Endothelial cell of umbilical vein (primary cell): ENCODE measurements at regions not wholly inside any gene's neighbourhood (a gene's known extent, or its start where the extent isn't known, plus 50 kb on each side); places are given as distances from the start of the nearest gene placed in this dataset.

Experiments
- BruUV-seq: library from RNA; stranded (reverse); fragments of 400-500 nt; replicated peaks from 2 replicates; lab custom pipeline; 2021; lab: Mats Ljungman, UMichigan
- CTCF ChIA-PET: fragments of 300-600, 350-600 bp; sonication (Branson Sonifier 250); formaldehyde crosslinking; loops from one replicate; lab custom pipeline; 2021; ENCODE audit warnings: antibody characterized with exemption, inconsistent platforms; lab: Charles Lee
- POLR2A ChIA-PET: fragments of 300-600, 350-600 bp; sonication (Branson Sonifier 250); formaldehyde crosslinking; loops from one replicate; lab custom pipeline; 2021; ENCODE audit warnings: antibody characterized with exemption, inconsistent platforms; lab: Charles Lee
- DNase-seq: peaks from one replicate; pipeline ENCODE4 v3.0.0-alpha.2; 2011; ENCODE audit warnings: low read depth, low spot score
- FAIRE-seq: peaks from 2 replicates; lab custom pipeline; 2011; peaks lifted over from hg19 to GRCh38; lab: Jason Lieb, UNC
- H2AFZ ChIP-seq: 2 replicates; pipeline ENCODE4 v1.6.0; 2012; ENCODE audit warnings: low read depth, low read length, control low read depth, inconsistent platforms
- H3K27ac ChIP-seq: 2 replicates; pipeline ENCODE4 v1.5.1; 2011; ENCODE audit warnings: low read depth, mild to moderate bottlenecking, control low read depth, low read length, moderate library complexity; ENCODE audit not compliant: insufficient read depth
- H3K27me3 ChIP-seq, 2 experiments: 2 replicates each; pipeline versions ENCODE4 v1.6.0 to v1.6.1; 2011; ENCODE audit warnings: low read length in 2 of 2, mixed read lengths in 1 of 2; ENCODE audit not compliant: control insufficient read depth in 2 of 2, insufficient read depth in 2 of 2
- H3K36me3 ChIP-seq, 2 experiments: 2 replicates in 1 of 2; 3 replicates in 1 of 2; pipeline ENCODE4 v1.5.1; 2011; ENCODE audit warnings: low read length in 2 of 2, mild to moderate bottlenecking in 1 of 2, moderate library complexity in 1 of 2; ENCODE audit not compliant: control insufficient read depth in 2 of 2, insufficient read depth in 2 of 2; ENCODE audit errors: extremely low read depth in 1 of 2
- H3K4me1 ChIP-seq: 3 replicates; pipeline ENCODE4 v1.5.1; 2011; ENCODE audit warnings: mild to moderate bottlenecking, low read length; ENCODE audit not compliant: control insufficient read depth, insufficient read depth; ENCODE audit errors: extremely low read depth
- H3K4me2 ChIP-seq: 2 replicates; pipeline ENCODE4 v1.6.1; 2011; ENCODE audit warnings: low read length, control low read depth, mixed read lengths; ENCODE audit not compliant: insufficient read depth
- H3K4me3 ChIP-seq, 3 experiments: fragments of 200-600 bp in 1 of 3; sonication (generic), shearing (Covaris generic) in 1 of 3; replicated peaks in 1 of 3; 2 replicates each; pipeline ENCODE4 v1.5.1; 2011 to 2016; ENCODE audit warnings: control low read depth in 3 of 3, low read length in 3 of 3, mild to moderate bottlenecking in 2 of 3, inconsistent platforms in 1 of 3, low read depth in 1 of 3, moderate library complexity in 1 of 3; ENCODE audit not compliant: insufficient read depth in 1 of 3
- H3K79me2 ChIP-seq: 2 replicates; pipeline ENCODE4 v1.6.0; 2012; ENCODE audit warnings: low read length, inconsistent platforms; ENCODE audit not compliant: control insufficient read depth, insufficient read depth
- H3K9ac ChIP-seq: replicated peaks from 2 replicates; pipeline ENCODE3; 2011; ENCODE audit warnings: low read length, control low read depth; ENCODE audit not compliant: insufficient read depth; ENCODE audit errors: extremely low read depth
- H3K9me1 ChIP-seq: replicated peaks from 3 replicates; pipeline ENCODE4 v1.6.0; 2011; ENCODE audit warnings: mild to moderate bottlenecking, low read length; ENCODE audit not compliant: control insufficient read depth, insufficient read depth; ENCODE audit errors: extremely low read depth
- H3K9me3 ChIP-seq: replicated peaks from 2 replicates; pipeline ENCODE4 v1.5.1; 2012; ENCODE audit warnings: low read length, inconsistent platforms; ENCODE audit not compliant: control insufficient read depth, insufficient read depth
- H4K20me1 ChIP-seq: replicated peaks from 2 replicates; pipeline ENCODE3; 2011; ENCODE audit warnings: mild to moderate bottlenecking, low read length; ENCODE audit not compliant: control insufficient read depth, insufficient read depth; ENCODE audit errors: extremely low read depth
- CTCF ChIP-seq, 2 donors: IDR thresholded peaks; 1 replicate in 1 of 2; 2 replicates in 1 of 2; pipeline ENCODE4 v1.5.1; 2011; ENCODE audit warnings: low read length in 2 of 2, mild to moderate bottlenecking in 2 of 2, moderate library complexity in 2 of 2, control low read depth in 1 of 2, inconsistent platforms in 1 of 2, low read depth in 1 of 2; ENCODE audit not compliant: insufficient read depth in 1 of 2; ENCODE audit errors: extremely low read depth in 1 of 2
- EZH2 ChIP-seq: IDR thresholded peaks from 2 replicates; pipeline ENCODE4 v1.6.1; 2012; ENCODE audit warnings: borderline replicate concordance, low read depth, mild to moderate bottlenecking, moderate library complexity, low read length, inconsistent platforms; ENCODE audit not compliant: severe bottlenecking
- FOS ChIP-seq: IDR thresholded peaks from 2 replicates; pipeline ENCODE4 v1.6.1; 2011; ENCODE audit warnings: mild to moderate bottlenecking, low read length, moderate library complexity, borderline replicate concordance; ENCODE audit not compliant: insufficient read depth
- GATA2 ChIP-seq: IDR thresholded peaks from 2 replicates; pipeline ENCODE4 v1.7.0; 2011; ENCODE audit warnings: low read depth, mild to moderate bottlenecking, moderate library complexity, mixed read lengths, low read length; ENCODE audit not compliant: insufficient read length, insufficient read depth
- JUN ChIP-seq: IDR thresholded peaks from 2 replicates; pipeline ENCODE4 v1.6.1; 2011; ENCODE audit warnings: borderline replicate concordance, low read depth; ENCODE audit not compliant: insufficient read length, insufficient read depth
- MAX ChIP-seq: IDR thresholded peaks from 2 replicates; pipeline ENCODE4 v1.6.1; 2011; ENCODE audit not compliant: insufficient read depth, insufficient read length
- MYC ChIP-seq: IDR thresholded peaks from one replicate; pipeline ENCODE4 v1.6.1; 2011; ENCODE audit warnings: mild to moderate bottlenecking, low read depth, low read length
- POLR2A ChIP-seq: IDR thresholded peaks from 2 replicates; pipeline ENCODE4 v1.6.1; 2012; ENCODE audit warnings: low read depth, mild to moderate bottlenecking, control low read depth, low read length
- POLR2AphosphoS5 ChIP-seq: IDR thresholded peaks from 2 replicates; pipeline ENCODE4 v1.6.1; 2012; ENCODE audit warnings: low read depth, mild to moderate bottlenecking, control low read depth, low read length, moderate library complexity; ENCODE audit not compliant: insufficient read depth
- dilution Hi-C: fragments of 300-500 bp; cut with MboI; formaldehyde crosslinking; loops from one replicate; pipeline ENCODE4 v1.15.0; 2019; ENCODE audit warnings: low sequenced_read_pairs; ENCODE audit not compliant: extremely low pct_ligation_motif_present
- intact Hi-C: fragments of 100-400 bp; cut with micrococcal nuclease; formaldehyde crosslinking; loops from one replicate; pipeline ENCODE4 v1.10.0; 2022

GRCh38 chr10:90047243-90047729 lies 345.9 kb downstream of the KIF20B start:
- Histone ChIP-seq H3K36me3 (no peaks in the 10 kb centered on the region), H3K9me1 (no peaks in the 10 kb centered on the region), H3K27me3 (no peaks in the 10 kb centered on the region), H2AFZ (no peak overlapping the region), H3K27ac (no peak overlapping the region), H3K4me1 (no peaks in the 10 kb centered on the region), H3K9me3 (no peaks in the 10 kb centered on the region), H3K4me3 (no peak overlapping the region), H3K79me2 (no peaks in the 10 kb centered on the region), H4K20me1 (no peaks in the 10 kb centered on the region), H3K9ac (no peak overlapping the region), H3K4me2 (no peak overlapping the region)
- CTCF ChIA-PET, result no interaction called here
- DNase-seq, result no peak
- no TSS peak for BruUV-seq
- POLR2A ChIA-PET, result no interaction called here
- no peak for TF ChIP-seq POLR2A
- TF ChIP-seq POLR2AphosphoS5, result no peak
- no peak for TF ChIP-seq MYC
- TF ChIP-seq EZH2, result no peak
- TF ChIP-seq CTCF (IDR thresholded peaks at IDR 0.05; ENCODE audit: extremely low read depth in 1 of 2, insufficient read depth in 1 of 2, low read depth in 1 of 2, low read length in 2 of 2), result no peak
- dilution Hi-C loops, result no loop called here
- no peak for FAIRE-seq
- intact Hi-C loops, result no loop called here

GRCh38 chr10:90051053-90051452 lies 349.7 kb downstream of the KIF20B start:
- DNase-seq, result no peak
- no peaks in the 10 kb centered on the region for H4K20me1 ChIP-seq
- H3K27me3 ChIP-seq, result no peaks in the 10 kb centered on the region
- dilution Hi-C loops (no loop called here), intact Hi-C loops (no loop called here)
- no peak overlapping the region for H3K4me2 ChIP-seq
- no peaks in the 10 kb centered on the region for H3K79me2 ChIP-seq
- TF ChIP-seq EZH2, result no peak
- no peak for TF ChIP-seq JUN
- TF ChIP-seq POLR2AphosphoS5, result no peak
- TF ChIP-seq MYC, result no peak
- TF ChIP-seq GATA2, result no peak
- no peak for TF ChIP-seq POLR2A
- no peak for TF ChIP-seq MAX
- no peak for TF ChIP-seq FOS
- ChIA-PET POLR2A (no interaction called here), CTCF (interaction anchor here (0.6 kb wide), 2 partner anchors 12 to 36 kb away, joined by 3 read pairs; no protein-coding TSS in a partner anchor)
- no TSS peak for BruUV-seq
- H3K4me3 ChIP-seq, result no peak overlapping the region
- H2AFZ ChIP-seq, result no peak overlapping the region
- H3K9ac ChIP-seq, result no peak overlapping the region
- H3K4me1 ChIP-seq, result no peaks in the 10 kb centered on the region
- H3K36me3 ChIP-seq, result no peaks in the 10 kb centered on the region
- FAIRE-seq, result no peak
- H3K9me3 ChIP-seq, result no peaks in the 10 kb centered on the region
- H3K9me1 ChIP-seq, result no peaks in the 10 kb centered on the region
- no peak overlapping the region for H3K27ac ChIP-seq
